ENCODE measurements at regions not wholly inside any gene's neighbourhood (a gene's known extent, or its start where the extent isn't known, plus 50 kb on each side); places are given as distances from the start of the nearest gene placed in this dataset.

DNA sequence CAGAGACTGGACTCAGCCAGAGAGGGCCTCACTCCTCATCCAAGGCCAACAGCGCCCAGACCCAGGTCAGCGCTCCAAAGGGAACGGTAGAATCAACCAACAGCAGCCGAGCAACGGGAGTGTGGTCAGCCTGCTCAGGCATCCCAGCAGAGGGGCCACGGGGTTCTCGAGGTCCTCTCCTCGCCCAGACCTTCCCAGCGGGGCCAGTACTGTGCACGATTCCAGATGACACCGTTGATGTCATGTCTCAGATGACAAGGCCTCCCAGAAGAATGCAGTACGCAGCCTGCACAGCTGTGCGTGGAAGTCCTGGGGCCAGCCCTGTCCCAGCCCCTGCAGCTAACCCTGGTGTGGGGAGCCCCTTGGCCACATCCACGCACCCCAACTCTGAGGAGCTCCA lies 141.0 kb upstream of the PPP1R26 start:
- no peak for DNase-seq (ENCODE audit: low read depth in 2 of 2)

DNA sequence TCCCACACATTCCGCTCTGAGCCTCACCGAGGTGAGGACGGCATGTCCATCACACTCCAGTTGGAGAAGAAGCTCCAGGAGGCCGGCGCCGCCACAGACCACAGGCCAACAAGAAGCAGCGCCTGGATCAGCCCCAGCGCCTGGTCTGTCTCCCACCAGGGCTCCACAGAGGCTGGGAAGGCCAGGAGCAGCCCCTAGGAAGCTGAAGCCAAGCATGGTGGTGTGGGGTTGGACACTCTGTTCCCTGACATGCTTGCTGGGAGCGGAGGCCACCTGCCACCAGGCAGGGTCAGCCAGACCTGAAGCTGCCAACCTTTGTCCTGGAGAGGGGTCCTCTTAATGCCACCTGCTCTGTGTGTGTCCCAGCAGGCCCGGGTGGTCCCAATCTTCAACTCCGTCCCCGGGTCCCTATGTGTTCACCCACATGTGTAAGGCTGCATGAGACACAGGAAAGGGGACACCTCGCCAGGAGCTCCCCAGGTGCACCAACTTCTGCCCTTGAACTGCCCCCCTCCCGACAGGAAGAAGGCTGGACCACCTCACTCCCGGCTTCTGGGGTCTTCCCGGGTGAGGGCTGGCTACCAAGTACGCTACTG lies 140.1 kb upstream of the PPP1R26 start:
- no peak for DNase-seq (ENCODE audit: low read depth in 2 of 2)

DNA sequence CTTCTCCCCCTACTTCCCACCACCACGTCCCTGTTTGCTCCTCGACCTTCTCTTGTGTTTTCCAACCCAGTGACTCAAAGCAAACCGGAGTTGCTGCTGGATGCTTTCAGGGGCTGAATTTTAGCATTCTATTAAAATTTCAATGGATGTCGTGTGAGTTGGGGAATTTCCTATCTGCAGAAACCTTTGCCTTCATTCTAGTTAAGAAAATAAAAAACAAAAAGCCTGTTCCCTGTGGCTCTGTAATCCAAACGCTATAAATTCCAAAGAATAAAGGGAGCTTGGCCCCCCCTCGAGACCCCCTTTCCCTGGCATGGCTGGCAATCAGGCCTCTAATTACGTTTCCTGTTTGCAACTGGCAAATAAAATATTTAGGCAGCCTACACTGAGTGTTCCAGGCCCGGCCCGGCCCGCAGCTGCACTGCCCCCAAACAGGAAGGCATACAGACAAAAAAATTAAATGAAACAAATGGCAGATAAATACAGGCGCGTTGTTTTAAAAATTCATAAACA lies 139.4 kb upstream of the PPP1R26 start:
- DNase-seq (ENCODE audit: low read depth in 2 of 2): no peak

DNA sequence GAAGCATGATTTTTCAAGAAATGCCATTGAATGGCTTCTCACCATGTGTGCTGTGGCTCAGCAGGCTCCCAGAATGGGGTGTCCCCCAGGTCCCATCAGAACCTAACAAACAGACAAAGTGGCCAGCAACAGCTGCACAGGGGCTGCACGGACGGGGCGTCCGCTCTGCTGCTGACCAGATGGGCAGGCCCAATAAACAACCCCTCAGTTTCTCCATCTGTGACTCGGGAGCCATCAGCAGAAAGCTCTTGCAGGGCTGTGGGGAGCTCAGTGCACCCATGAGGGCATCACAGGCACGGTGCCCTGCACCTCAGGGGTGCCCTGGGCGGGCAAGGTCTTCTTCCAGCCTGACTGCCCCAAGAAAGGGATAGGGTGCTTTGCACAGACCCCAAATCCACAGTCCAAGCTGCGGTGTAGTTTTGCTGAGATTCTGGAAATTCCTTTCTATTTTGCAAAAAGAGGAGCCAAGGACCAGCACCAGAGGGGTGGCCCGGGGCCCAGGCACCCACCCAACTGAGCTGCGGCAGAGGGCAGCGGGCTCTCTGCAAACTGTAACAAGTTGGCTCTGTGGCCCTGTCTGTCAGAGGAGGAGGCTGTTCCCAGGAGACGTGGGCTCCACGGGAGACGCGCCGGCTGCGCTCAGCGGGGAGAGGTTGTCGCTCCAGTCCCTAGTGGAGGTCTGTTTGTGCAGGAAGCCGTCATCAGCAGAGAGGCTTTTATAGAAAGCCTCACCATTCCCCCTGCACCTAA lies 138.7 kb upstream of the PPP1R26 start:
- no peak for DNase-seq (ENCODE audit: low read depth in 2 of 2)

DNA sequence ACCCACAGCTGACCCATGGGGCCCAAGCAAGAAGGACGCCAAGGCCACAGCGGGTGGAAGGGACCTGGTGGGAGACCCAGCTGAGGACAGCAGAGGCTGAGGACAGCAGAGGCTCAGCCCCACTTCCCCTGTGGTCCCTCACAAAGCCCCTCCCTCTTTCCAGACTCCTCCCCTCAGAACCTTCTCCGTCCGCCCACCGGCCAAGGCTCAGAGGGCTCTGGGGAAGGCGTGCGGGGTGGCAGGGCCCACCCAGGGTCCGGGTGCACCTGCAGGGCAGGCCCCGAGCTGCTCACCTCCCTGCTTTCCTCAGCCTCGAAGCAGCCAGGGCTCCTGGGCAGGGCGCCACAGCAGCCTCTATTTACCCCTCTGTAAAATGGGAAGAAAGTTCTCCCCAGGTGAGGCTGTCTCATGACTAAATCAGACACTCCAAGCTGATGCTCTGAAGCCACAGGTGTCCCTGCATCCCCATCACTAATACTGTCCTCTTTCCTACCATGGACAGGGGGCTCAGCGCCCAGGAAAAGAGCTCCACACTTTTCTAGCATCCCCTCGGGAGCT lies 137.9 kb upstream of the PPP1R26 start:
- no peak for DNase-seq (ENCODE audit: low read depth in 2 of 2)

DNA sequence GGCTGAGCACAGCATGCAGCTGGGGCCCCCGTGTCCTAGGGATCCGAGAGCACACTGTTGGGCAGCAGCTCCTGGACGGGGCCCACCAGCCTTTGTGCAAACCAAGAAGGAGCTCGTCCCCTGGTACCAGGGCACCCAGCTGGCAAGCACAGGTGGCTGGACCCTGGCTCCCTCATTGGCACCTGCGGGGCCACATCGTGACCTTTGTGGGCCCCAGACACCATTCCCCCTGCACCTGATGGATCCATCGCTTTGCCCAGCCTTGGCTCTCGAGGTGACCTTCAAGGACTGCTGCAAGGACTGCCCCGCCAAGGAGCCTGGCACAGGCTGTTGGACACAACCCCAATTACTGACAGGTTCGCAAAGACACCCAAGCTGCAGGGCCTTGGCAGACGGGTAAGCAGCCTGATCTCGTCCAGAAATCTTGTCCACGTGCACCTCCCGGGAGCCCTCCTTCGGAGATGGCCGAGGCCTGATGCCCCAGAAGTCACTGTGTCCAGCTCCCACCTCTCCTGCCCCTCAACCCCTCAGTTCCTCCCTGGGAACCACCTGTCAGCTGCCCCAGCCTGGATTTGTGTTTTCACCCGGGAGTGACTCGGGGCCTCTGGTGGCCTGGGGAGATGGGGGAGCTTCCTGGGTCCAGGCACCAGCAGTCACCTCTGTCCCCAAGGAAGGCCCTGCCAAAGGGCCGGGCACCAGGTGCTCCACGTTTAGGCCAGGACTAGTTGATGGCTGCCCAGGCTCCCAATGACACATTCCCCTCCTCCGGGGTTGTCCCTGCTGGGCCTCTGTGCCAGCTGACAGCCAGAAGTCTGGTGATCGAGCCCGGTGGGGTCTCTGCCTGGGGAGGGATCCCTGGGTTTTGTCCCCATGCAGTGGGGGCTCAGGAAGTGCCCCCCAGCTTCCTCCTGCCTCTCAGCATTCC lies 137.1 kb upstream of the PPP1R26 start:
- no peak for DNase-seq (ENCODE audit: low read depth in 2 of 2)

DNA sequence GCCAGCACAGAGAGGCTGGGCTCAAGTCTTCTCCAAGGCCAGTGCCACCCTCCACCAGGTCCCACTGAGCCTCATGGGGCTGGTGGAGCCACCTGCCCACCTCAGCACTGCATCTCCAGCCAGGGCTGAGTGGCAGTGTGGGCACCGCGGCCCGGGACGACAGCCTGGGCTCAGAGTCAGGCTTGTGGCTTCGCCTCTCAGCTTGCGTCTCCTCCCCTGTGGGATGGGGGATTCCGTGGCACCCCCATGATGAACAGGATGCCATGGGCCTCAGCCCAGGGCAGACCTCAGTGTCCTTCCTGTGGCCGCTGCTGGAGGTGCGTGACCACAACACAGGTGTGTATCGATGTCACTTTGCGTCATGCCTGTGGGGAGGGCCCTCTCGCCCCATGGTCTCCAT lies 136.4 kb upstream of the PPP1R26 start:
- DNase-seq (ENCODE audit: low read depth in 2 of 2): no peak

DNA sequence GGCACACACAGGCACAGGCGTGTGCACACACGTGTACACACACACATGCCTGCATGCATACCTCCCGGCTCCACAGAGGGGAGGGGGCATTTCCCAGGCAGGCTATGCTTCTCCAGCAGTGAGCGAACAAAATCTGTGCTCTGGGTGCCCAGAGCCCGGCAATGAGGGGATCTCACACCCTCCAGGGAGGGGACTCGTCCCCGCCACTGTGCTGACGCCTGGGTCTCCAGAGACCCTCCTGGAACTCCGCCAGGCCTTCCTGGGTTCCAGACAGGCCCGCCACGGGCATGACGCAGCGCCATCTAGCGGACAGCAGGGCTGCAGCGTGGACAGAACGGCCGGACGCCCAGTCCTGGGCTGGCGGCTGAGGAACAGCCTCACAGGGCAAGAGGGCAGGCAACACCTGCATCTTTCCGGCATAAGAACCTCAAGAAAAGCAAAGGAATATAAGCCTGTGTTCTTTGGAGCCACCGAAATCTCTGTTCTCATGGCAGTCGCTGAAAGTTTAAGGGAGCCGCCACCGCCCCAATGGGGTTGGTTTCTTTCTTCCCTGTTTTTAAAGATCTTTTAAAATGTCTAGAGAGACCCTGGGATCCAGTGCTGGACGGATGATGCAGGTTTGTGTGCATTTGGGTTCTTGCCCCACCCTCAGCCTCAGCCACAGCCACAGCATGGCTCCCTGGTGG lies 135.6 kb upstream of the PPP1R26 start:
- peak in 1 of 2 donors; percentile 25 for DNase-seq (ENCODE audit: low read depth in 2 of 2)

DNA sequence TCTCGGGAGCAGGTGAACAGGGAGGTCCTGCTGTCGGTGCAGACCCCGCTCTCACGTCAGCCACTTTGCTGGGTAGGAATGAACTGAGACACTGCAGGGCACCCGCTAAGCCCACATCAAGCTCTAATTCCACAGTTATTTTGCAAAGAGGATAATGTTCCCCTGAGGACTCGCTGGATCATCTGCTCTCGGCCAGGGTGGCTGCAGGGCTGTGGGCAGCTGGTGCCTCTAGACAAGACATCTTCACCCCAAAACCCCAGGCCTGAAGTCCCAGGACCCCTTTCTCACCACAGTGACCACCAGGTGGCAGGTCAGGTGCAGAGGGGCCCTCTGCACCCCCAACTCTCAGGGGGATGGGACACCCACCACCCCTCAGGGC lies 135.1 kb upstream of the PPP1R26 start:
- DNase-seq (ENCODE audit: low read depth in 2 of 2): no peak

DNA sequence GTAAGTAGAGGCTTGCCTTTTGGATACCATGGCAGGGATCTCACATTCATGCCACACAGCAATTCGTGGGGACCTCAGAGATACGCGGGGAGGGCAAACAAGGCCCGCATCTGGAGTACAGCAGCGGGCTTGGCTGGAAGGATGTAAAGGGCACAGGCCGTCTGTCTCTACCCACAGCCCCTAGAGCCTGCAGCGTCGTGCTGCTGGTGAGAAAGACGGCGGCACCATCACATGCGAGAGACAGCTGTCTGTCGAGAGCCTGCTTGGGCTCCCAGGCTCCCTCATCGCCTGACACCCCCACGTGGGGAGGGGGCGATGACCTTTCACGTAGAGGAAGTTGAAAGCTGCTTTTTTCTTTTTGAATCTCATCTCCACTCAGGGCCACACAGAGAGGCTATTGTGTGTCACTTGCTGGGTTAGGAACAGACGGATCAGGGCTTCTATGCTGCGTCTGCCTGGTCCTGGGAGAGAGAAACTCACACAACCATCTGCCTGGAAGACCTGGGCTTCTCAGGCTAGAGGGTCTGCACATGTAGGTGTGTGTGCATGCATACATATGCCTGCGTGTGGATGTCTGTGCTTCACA lies 134.6 kb upstream of the PPP1R26 start:
- no peak for DNase-seq (ENCODE audit: low read depth in 2 of 2)

DNA sequence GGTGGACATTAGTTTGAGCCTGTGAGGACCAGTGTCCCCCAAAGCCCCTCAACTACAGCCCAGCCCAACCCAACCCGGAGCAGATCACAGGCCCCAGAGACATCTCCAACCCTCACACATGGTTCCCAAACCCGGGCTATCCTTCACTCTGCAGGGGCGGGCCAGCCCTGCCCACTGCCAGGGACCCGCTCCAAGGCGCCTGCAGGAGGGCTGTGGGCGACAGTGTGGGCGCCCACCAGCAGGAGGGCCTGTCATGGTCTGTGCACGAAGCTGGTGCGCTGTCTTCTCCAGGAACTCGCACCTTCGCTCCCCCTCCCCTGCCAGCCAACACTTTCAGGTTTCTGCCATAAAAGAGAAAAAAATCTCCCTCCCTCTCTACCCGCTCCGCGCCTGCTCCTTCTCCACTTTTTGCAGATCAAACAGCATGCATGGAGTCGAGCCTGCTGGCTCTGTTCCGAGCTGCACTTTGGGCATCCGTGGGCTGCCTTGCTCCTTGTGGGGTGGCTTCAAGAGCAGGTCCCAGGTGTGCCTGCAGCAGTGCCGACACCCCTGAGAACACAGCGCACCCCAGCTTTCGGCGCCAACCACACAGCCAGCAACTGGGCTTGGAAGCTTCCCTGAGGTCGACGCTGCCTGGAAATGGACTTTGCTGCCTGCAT lies 133.7 kb upstream of the PPP1R26 start:
- DNase-seq (ENCODE audit: low read depth in 2 of 2): no peak

DNA sequence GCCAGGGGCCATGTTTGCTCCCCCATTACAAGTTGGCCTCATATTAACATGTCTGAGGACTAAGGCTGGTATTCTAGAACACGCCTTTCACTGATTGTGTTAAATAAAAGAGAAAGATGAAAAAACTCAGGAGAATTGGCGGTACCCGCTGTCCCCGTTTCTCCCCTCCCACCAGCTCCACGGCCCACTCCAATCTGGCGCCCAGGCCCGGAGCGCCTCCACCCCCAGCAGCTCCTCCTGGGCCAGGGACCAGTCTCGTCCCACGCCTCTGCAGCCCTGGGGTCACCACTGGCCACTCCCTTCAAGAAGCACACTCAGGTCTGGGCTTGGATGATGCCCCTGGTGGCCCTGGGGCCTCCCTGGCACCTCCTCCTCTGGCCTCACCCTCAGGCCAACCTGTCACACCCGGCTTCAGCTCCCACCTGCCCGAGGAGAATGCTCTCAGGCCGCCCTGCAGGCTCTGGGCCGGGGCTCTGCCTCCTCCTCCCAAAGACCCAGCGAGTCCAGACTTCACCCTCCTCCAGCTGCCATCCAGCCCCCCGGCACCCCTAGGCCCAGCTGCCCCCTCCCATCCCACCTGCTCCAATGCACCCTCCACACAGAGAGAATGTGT lies 133.0 kb upstream of the PPP1R26 start:
- DNase-seq (ENCODE audit: low read depth in 2 of 2): no peak

DNA sequence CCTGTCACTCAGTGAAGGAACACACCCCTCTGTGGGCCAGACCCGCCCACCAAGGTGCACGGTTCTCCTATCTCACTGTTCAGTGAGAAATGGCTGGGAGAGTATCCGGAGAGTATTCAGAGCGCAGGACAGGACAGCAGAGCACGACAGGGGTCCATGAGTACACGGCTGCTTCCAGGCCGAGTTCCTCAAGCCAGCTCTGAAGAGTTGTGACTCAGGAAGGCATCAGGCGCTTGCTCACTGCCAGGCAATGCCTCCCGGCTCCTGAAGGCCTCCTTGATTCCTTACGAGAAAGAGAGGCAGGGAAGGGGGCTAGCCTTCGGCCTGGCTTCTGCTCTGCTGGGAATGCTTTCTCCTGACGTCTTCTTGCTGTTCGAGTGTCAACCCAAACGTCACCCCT lies 132.1 kb upstream of the PPP1R26 start:
- no peak for DNase-seq (ENCODE audit: low read depth in 2 of 2)

DNA sequence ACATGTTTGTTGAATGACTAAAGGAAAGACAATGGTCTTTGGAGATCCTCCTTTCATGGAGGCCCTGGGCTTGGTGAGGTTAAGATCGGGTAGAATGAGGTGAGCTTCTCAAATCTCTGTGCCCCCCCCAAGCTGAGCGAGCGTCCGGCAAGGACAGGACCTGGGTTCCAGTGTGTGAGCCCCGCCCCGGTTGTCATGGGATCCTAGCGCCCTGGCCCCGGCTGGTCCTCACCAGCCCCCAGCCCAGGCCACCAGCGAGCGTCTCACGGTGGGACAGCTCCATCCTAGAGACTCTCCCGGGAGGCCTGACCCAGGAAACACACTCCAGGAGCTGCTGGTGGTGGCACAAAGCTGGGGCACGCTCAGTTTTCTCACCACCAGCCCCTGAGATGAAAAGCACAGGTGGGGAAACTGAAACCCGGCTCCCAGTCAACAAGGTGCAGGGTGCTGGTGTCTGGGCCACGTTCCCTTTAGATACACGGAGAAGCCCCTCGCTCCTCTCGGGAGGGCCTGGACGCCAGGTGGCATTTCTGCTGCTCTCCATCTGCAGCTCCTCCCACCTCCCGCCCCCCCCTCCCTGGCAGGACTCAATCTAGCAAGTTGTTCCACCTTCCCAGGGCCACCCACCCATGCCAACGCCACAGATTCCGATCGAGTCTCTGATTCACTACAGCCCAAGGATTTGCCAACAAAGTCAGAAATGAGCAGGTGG lies 131.3 kb upstream of the PPP1R26 start:
- DNase-seq (ENCODE audit: low read depth in 2 of 2): no peak

DNA sequence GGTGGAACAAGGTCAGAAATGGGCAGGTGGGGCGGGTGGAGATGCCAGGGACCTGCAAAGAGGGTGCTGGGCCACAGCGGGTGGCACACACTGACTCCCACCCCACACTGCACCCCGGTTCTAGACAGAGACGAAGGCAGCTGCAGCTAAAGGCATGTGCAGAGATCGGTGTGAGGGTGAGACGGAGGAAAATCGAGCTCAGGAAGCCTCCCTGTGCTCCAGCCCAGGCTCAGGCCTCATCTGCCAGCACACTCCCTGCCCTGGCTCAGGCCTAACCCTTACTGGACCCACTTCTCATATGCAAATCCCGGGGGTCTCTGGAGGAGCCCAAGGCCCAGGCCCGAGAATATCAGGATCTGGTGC lies 130.8 kb upstream of the PPP1R26 start:
- no peak for DNase-seq (ENCODE audit: low read depth in 2 of 2)

DNA sequence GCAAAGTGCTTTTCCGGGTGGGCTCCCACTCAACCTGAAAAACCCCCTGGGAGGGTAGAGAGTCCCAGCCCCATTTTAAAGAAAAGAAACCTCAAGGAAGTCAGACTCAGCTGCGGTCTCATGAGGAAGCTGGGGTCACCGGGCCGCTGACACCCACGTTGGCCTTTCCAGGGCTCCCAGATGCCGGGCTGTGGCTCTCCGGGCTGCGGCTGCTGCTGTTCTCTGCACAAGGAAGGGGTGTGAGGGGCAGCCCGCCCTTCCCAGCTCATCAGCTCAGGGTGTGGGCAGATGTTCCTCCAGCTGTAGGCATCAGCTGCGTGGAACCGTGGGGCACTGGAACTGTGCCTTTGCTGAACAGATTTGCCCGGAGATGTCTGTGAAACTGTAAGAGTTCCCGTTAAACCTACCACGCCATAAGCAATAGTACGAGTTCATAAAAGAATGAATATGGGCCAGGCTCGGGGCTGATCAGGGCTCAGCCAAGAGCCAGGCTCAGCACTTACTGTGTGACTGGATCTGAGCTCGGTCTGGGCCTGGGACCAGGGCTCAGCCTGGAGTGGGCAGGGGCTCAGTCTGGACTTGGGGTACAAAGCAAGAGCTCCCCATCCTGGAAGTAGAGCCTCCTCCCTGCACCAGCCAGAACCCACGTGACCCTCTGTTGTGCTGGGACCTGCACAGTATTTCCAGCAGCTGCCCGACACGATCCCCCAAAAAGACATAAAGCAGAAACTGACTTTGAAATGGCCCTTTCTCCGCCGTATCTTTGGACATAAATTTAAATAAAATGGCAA lies 130.2 kb upstream of the PPP1R26 start:
- no peak for DNase-seq (ENCODE audit: low read depth in 2 of 2)

DNA sequence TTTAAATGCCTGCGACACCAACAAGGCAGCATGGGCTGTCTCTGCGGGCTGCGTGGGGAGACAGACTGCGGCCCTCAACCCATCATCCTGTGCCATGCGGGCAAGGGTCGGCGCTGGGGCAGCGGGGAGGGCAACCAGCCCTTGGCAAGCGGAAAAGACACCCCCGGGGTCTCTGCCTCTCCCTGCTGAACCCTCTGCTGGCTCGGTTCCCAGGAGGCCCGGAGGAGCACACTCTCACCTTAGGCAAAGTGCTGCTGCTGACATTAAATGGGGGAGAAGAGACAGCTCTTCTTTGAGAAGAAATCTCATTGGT lies 129.6 kb upstream of the PPP1R26 start:
- no peak for DNase-seq (ENCODE audit: low read depth in 2 of 2)

DNA sequence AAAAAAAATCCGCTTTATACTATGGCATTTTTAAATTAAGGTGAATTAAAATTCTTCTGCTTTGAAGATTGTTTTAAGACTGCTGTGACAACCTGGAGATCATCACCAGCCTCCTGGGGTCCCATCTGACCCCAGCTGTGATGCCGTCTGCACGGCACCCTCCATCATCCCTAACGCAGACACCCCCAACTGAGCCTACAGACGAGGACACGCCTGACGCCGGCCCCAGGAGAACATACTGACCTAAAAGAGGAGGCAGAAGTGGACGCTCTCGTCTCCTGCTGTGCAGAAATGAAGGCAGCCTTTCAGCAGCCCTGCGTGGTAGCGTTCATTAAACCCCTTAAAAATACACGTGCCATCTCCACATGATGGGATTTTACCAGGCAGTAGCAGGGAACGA lies 125.6 kb upstream of the PPP1R26 start:
- DNase-seq (ENCODE audit: low read depth in 2 of 2): no peak

DNA sequence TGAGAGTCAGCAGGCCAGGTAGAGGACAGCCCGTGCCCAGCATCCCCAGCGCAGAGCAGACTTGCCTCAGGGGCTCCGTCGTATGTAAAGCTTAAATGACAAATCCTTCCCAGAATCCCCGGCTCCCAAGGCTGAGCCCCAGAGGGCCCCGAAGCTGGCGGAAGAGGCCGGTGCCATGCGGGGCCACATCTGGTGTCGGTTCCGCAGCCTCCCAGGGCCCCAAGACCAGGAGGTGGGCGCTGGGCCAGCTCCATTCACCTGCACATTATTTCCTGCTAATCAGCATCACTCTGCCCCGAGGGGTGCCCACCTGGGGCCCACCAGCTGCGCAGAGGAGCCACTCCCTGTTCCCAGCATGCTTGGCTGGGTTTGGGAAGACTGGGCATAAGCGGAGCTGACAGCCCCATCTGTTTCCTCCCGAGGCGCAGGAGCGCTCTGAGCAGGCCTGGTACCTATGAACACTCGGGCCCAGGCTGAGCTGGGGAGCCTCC lies 124.0 kb upstream of the PPP1R26 start:
- no peak for DNase-seq (ENCODE audit: low read depth in 2 of 2)
